Jurkat, Clone E6-1 (cell line): ENCODE measurements at regions not wholly inside any gene's neighbourhood (a gene's known extent, or its start where the extent isn't known, plus 50 kb on each side); places are given as distances from the start of the nearest gene placed in this dataset.
A peak's percentile ranks its signal among the peaks of the same experiment; 100 is the strongest.
"Not testable (repeated sequence)": the region's sequence is repeated elsewhere in the genome, so short reads cannot be mapped to it uniquely, and the experiment has no call there.

Experiments
- DNase-seq: peaks from one replicate; pipeline ENCODE4 v3.0.0-alpha.2; 2011; ENCODE audit warnings: low read depth, low spot score
- H3K4me3 ChIP-seq: 2 replicates; pipeline ENCODE4 v1.5.1; 2011; ENCODE audit warnings: mild to moderate bottlenecking, low read length, control low read depth, moderate library complexity

DNA sequence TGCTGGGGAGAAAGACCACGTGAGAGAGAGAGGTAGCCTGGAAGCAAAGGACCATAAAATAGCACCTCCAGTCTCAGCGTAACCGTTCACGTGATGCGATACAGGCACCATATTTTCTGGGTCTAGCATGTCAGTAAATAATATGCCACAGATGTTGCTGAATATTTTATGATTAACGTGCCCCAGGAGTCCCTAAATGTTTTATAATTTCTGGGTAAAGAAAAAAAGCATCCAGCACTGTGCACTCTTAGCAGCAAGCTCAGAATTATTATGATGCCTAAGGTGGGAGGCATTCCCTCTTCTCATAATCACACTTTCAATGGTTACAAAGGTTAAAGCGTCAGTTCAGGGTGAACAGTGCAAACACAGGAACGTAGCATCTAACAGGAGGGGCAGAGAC lies 121.8 kb downstream of the CAVIN4 start:
- no peak for DNase-seq
- no peak overlapping the region for H3K4me3 ChIP-seq

GRCh38 chr9:100700689-100701318 lies 122.9 kb downstream of the CAVIN4 start:
- peak; percentile 40 for DNase-seq
- no peak overlapping the region for H3K4me3 ChIP-seq

GRCh38 chr9:100714372-100715099 lies 136.7 kb downstream of the CAVIN4 start:
- H3K4me3 ChIP-seq, result no peak overlapping the region
- DNase-seq, result peak; percentile 26

DNA sequence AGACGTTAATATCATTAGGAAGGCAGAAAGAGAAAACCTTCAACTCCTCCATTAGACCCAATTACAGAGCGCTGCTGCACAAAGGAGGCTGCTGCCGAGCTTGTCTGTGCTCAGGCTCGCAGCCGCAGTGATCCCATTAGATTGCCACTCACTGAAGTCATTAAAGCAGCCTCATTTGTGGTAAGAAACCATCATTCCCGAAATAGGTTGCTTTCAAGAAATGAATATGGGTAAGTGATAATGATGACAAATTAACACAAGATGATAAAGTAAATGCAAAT lies 137.2 kb downstream of the CAVIN4 start:
- no peak for DNase-seq
- no peak overlapping the region for H3K4me3 ChIP-seq

DNA sequence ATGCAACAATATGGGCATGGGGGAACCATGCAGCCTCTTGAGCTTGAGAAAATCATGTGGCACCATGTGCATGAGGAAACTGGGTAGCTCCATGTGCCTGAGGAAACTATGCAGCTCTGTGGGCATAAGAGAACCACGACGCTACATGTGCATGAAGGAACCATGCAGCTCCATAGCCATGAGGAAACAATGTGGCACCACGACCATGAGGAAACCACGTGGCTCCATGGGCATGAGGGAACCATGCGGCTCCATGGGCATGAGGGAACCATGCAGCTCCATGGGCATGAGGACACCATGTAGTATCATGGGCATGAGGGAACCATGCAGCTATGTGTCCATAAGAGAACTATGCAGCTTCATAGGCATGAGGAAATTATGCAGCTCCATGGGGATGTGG lies 140.8 kb downstream of the CAVIN4 start:
- no peak overlapping the region for H3K4me3 ChIP-seq
- no peak for DNase-seq

DNA sequence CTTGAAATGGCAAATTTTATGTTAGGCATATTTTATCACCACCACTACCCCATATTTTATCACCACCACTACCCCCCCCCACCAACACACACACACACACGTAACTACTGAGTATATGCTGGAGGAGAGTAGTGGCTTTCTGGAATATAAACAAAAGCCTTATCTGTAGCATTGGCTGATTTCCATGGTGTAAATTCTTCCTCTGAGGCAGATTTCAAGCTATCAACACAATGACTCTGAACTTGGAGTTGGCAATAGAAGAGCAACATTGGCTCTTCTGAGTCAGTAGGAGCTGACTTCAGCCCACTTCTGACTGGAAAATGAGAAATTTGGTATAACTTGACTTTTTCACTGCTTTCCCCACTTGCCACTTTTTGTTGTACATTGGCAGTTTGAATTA lies 143.0 kb downstream of the CAVIN4 start:
- H3K4me3 ChIP-seq, result no peak overlapping the region
- DNase-seq, result no peak

DNA sequence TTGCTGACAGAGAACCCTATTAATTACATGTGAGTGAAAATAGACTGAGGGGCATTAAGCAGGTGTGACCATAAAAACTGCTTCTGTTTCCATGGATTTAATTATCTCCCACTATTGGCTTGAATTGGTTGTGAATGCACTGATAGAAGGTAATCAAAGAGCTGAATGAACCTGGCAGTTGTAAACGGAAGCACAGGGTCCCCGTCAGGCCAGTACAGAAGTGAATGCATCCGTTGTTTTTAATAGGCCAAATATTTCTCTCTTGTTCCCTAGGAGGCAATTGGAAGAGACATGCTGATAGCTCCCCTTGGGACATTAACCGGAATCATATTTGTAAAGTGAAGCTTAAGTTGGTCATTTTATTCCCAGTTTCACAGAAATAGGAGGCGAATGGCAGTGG lies 147.0 kb downstream of the CAVIN4 start:
- DNase-seq, result no peak
- H3K4me3 ChIP-seq, result no peak overlapping the region

GRCh38 chr9:100725371-100725770 lies 147.5 kb downstream of the CAVIN4 start:
- no peak for DNase-seq
- H3K4me3 ChIP-seq, result no peak overlapping the region

GRCh38 chr9:100729336-100729895 lies 151.5 kb downstream of the CAVIN4 start:
- H3K4me3 ChIP-seq, result no peak overlapping the region
- DNase-seq, result no peak

DNA sequence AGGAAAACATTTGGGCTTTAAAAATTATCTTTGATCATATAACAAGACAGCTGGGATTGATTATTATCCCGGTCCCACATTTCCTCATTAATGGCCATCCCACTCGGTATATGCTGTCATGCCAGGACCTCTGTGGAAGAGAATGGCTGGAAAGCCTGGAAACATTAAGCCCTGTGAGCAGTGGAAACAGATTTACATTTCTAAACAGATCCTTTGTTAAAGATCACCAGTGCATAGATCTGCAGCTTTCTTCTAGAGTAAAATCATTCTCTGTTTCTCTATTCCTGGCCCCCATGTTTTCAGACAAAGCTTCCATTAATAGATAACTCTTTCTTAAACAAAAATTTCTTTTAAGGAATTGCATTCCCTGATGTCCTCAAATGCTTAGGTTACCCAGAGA lies 152.2 kb downstream of the CAVIN4 start:
- no peak overlapping the region for H3K4me3 ChIP-seq
- no peak for DNase-seq

GRCh38 chr9:100731038-100731556 lies 153.2 kb downstream of the CAVIN4 start:
- H3K4me3 ChIP-seq, result no peak overlapping the region
- no peak for DNase-seq

DNA sequence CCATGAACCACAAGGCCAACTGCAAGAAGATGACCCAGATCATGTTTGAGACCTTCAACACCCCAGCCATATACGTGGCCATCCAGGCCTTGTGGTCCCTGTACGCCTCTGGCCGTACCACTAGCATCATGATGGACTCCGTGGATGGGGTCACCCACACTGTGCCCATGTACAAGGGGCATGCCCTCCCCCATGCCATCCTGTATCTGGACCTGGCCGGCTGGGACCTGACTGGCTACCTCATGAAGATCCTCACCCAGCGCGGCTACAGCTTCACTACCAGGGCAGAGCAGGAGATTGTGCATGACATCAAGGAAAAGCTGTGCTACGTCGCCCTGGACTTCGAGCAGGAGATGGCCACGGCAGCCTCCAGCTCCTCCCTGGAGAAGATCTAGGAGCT lies 153.7 kb downstream of the CAVIN4 start:
- H3K4me3 ChIP-seq, result no peak overlapping the region
- DNase-seq, result no peak

DNA sequence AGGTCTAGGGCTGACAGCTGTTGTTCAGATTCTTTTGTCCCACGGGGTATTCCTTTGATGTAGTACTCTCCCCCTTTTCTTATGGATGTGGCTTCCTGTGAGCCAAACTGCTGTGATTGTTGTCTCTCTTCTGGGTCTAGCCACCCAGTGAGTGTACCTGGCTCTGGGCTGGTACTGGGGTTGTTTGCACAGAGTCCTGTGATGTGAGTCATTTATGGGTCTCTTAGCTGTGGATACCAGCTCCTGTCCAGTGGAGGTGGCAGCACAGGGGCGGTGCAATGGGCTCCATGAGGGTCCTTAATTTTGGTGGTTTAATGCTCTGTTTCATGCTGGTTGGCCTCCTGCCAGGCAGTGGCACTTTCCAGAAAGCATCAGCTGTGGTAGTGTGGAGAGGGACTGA lies 161.3 kb downstream of the CAVIN4 start:
- no peak for DNase-seq

DNA sequence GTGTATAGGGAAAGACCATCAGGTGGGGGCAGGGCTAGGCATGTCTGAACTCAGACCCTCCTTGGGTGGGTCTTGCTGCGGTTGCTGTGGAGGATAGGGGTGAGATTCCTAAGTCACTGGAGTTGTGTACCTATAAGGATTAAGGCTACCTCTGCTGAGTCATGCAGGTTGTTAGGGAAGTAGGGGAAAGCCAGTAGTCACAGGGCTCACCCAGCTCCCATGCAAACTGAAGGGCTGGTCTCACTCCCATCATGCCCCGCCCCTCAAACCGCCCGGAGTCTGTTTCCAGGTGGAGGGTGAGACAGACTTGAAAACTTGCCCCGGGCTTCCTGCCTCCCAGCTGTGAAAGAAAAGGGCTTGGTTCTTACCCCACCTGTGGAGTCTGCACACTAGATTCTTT lies 161.8 kb downstream of the CAVIN4 start:
- no peak overlapping the region for H3K4me3 ChIP-seq

More for the DNA sequence above, 161.3 kb downstream of the CAVIN4 start:
- H3K4me3 ChIP-seq, result no peak overlapping the region

GRCh38 chr9:100748930-100749329 lies 171.1 kb downstream of the CAVIN4 start:
- peak; percentile 4 for DNase-seq
- H3K4me3 ChIP-seq, result not testable (repeated sequence)

More for the DNA sequence above, 161.8 kb downstream of the CAVIN4 start:
- DNase-seq, result no peak

DNA sequence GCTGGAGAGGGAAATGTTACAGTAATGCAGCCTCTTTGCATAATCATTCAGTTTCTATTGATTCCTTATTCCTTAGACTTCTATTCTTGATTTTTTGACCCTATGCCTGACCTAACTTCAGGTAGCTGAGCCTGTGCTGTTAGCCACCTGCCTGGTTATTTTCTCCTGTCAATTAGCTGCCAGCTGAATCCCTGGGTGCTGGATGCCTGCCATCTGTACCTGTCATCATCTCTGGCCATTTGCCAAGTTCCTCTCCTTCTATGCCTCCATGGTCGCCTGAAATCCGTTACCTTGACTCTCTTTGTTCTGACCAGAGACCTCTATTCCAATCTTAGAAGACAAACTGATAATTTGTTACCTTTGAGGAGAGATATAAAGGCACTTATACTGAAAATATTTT lies 178.3 kb downstream of the CAVIN4 start:
- H3K4me3 ChIP-seq, result no peak overlapping the region
- no peak for DNase-seq

- DNase-seq, result no peak
- H3K4me3 ChIP-seq, result no peak overlapping the region
Measured at GRCh38 chr9:100759215-100759614, 181.3 kb downstream of the CAVIN4 start.

GRCh38 chr9:100761276-100761802 lies 183.5 kb downstream of the CAVIN4 start:
- no peak overlapping the region for H3K4me3 ChIP-seq
- no peak for DNase-seq

GRCh38 chr9:100774326-100774725 lies 196.4 kb downstream of the CAVIN4 start:
- DNase-seq, result no peak
- H3K4me3 ChIP-seq, result no peak overlapping the region

DNA sequence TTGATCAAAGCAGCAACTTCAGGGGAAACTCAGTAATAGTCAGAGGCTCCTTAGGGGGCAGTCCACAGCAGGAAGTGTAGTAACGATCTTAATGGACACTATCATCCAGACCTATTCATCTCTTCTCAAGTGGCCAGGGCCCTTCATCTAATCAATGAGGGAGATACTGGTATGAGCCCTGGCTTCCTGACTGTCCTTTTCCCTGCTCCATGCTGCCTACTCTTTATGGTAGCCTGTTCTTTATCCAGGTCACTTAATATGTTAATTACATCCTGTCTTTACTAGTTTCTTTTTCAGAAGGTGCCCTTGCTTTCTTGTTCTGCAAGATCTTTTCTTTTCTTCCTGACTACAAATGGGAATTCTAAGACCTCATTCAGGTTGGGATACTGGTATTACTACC lies 197.1 kb downstream of the CAVIN4 start:
- H3K4me3 ChIP-seq, result no peak overlapping the region
- no peak for DNase-seq
